ENCODE measurements at regions not wholly inside any gene's neighbourhood (a gene's known extent, or its start where the extent isn't known, plus 50 kb on each side); places are given as distances from the start of the nearest gene placed in this dataset.

- Histone ChIP-seq H3K27me3 (replicated peaks; ENCODE audit: insufficient read depth) (no peaks in the 10 kb centered on the region), H3K4me3 (no peak overlapping the region), H3K36me3 (no peaks in the 10 kb centered on the region), H3K4me1 (ENCODE audit: control insufficient read depth in 1 of 2, low read depth in 2 of 2) (no peaks in the 10 kb centered on the region), H3K27ac (no peak overlapping the region), H3K9me3 (no peaks in the 10 kb centered on the region)
- TF ChIP-seq CTCF (IDR thresholded peaks at IDR 0.05): no peak
- ATAC-seq (ENCODE audit: insufficient number of reproducible peaks, low FRiP score, low read depth): no peak
- DNase-seq (ENCODE audit: low spot score): no peak
These were observed 58.7 kb upstream of the BCHE start for GRCh38 chr3:165895919-165896318.

GRCh38 chr3:165892565-165892964 lies 55.3 kb upstream of the BCHE start:
- DNase-seq (ENCODE audit: low spot score) (no peak), ATAC-seq (ENCODE audit: insufficient number of reproducible peaks, low FRiP score, low read depth) (no peak)
- TF ChIP-seq CTCF (IDR thresholded peaks at IDR 0.05): no peak
- Histone ChIP-seq H3K36me3 (no peaks in the 10 kb centered on the region), H3K27me3 (replicated peaks; ENCODE audit: insufficient read depth) (no peaks in the 10 kb centered on the region), H3K9me3 (no peaks in the 10 kb centered on the region), H3K4me3 (no peak overlapping the region), H3K27ac (no peak overlapping the region), H3K4me1 (ENCODE audit: control insufficient read depth in 1 of 2, low read depth in 2 of 2) (no peaks in the 10 kb centered on the region)
